Stimulated activated CD4-positive, alpha-beta T cell treated with anti-CD3 and anti-CD28 coated beads, Interleukin-2, amount 100 ng/mL, for 48 hours (primary cell): ENCODE measurements at regions not wholly inside any gene's neighbourhood (a gene's known extent, or its start where the extent isn't known, plus 50 kb on each side); places are given as distances from the start of the nearest gene placed in this dataset.

Experiments
- DNase-seq, 2 donors: peaks; one replicate each; pipeline ENCODE4 v3.0.0-alpha.2; 2020

- DNase-seq, result no peak
These were observed 261.2 kb downstream of the BMP7 start for GRCh38 chr20:57004951-57005933.

DNA sequence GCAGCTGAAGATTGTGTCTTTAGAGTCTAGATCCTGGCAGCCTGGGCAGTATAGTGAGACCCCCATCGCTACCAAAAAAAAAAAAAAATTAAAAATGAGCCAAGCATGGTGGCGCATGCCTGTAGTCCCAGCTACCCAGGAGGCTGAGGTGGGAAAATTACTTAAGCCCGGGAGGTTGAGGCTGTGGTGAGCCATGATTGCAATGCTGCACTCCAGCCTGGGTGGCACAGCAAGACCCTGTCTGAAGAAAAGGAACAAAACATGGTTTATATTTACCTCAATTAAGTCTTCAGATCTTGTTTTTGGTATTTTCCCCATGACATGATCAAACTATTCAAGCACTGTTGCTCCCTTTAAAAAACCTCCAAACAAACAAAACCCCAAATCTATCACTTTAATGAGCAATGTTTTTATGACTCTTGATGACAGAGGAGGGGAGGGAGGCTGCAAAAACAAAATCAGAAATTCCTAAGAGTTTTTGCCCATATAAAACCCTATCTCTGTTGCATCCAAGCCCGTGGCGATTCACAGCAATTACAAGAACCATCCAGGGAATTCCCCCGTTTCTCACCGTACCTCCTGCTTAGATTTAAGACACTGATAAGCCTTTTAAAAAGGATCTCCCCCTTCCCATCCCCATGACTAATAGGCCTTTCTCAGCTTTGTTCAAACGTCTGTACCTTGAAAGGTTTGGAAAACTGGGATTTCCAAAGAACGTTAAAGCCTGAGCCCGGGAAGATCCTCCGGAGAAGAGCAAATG, 259.9 kb downstream of the BMP7 start:
- no peak for DNase-seq

- DNase-seq, result no peak
These were observed 259.3 kb downstream of the BMP7 start for GRCh38 chr20:57007171-57007540.

DNA sequence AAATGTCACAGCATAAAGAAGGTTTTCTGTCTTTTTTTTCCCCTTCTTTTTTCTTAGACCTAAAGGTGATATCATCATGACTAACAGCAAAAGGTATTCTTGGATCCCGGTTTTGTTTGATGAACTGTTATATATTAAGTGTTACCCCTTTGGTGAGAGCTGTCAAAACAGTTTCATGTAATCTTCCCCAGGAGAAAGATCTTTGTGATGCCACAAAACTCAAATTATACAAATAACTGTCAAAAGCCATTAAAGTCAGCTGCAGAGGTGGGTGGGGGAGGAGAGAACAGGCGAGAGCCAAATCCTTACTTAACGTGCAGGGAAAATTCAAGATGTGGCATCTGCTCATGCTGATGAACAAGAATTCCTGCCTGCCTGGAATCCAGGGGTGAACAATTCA, 258.2 kb downstream of the BMP7 start:
- DNase-seq, result no peak

DNA sequence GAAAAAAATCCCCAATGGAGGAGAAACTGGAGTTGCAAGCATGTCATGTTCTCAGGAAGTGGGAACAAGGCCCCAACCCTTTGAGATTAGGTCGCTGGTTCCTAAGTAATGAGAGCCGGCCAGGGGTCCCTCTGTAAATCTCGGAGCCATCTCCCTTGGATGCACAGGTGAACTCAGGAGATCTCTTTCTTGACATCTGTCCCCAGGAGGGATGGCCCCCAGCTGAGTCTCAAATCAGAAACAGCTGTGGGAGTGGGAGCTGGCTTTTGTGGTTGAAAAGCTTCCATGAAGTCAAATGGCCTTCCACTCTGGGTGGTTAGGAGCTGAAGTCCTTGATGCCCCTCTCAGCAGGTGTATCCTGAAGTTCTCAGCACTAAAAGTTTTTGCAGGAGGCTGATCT, 257.1 kb downstream of the BMP7 start:
- DNase-seq, result no peak

- DNase-seq, result no peak
These were observed 256.7 kb downstream of the BMP7 start for GRCh38 chr20:57009775-57010174.

DNA sequence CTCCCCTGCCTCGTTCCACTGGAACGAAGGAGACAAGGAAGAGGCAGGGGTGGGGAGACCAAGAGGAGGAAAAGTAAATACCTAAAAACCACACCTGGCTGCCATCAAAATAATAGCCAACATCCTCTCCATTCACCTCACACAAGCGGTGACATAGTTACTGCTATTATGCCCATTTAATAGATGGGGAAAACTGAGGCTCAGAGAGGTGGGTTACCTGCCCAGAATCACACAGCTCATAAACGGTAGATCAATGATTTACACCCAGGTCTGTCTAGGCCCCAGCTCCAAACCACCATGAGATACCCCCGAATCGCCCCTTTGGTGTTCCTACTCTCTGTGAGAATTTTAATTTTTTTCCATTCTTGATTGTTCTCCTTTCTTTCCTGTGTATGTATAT, 253.8 kb downstream of the BMP7 start:
- DNase-seq, result no peak

DNA sequence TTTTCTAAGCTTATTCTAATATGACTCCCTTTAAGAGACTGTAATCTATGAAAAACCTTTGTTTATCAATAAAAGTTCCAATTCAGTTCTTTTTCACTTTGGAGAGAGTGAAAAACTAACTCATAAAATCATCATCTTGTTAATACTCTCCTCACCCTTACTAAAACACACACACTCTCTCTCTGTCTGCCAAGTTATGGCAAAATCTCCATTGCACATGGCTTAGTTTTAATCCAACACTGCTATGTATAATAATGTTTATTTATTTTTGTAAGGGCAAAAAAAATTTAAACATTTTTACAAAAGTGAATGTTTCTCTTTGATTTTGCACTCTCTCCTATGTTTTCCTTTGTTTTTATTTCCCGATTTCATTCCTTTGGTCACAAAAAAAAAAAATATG, 253.2 kb downstream of the BMP7 start:
- no peak for DNase-seq

- no peak for DNase-seq
These were observed 252.7 kb downstream of the BMP7 start for GRCh38 chr20:57013741-57014140.

GRCh38 chr20:57020364-57020763, 246.1 kb downstream of the BMP7 start:
- DNase-seq, result no peak

DNA sequence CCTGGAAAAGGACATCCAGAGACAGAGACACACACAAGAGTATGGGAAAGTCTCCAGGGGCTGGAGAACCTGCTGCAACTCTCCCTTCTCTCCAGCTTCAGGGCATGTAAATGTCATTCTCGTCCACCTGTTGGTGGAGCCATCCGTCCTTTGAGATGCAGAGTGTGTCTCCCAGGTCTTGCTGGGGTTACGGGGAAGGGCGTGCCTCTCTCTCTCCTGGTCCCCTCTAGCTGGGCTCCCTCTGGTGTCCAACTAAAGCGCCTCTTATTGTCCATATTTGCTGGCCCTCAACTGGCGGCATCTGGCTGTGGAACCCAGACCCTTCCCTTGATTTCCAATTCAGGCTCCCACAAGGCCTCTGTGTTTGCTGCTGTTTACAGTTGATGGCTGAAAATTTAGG, 244.1 kb downstream of the BMP7 start:
- no peak for DNase-seq

- DNase-seq, result no peak
These were observed 243.4 kb downstream of the BMP7 start for GRCh38 chr20:57023007-57023406.

DNA sequence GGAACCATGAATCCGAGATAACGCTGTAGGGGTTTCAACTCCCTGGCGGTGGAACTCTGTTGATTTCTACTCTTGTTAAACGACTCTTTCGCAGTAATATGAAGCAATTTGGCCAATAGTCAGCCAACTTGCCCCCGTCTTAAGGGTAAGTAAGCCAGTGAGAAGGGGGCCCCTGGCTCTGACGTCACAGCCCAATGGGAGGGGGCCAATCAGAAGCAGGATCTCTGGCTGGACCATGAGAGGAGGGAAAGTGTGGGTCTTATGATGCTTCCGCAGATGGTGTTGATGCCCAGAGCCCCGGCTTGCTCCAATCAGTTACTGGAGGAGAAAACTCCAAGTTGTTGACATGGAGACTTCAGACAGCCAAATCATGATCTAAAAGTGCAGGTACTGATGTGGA, 242.4 kb downstream of the BMP7 start:
- no peak for DNase-seq

- no peak for DNase-seq
These were observed 241.6 kb downstream of the BMP7 start for GRCh38 chr20:57024849-57025248.

DNA sequence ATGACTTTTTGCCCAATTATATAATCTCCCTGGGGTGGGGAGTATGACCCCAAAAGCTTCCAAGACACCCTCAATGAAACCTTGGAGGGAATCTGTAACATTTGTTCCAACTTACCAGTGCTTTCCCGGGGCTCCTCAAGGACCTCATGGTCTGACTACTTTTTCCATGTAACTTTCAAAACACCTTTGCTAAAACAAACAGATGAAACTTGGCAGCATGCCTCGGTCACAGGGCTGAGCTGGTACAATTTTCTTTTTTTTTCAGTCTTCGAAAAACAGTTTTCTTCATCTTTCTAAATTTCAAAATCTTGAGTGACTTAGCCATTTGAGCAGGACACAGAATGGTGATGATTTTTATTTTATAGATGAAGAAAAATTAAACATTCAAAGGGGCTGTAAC, 241.2 kb downstream of the BMP7 start:
- DNase-seq, result no peak

GRCh38 chr20:57025666-57026224, 240.7 kb downstream of the BMP7 start:
- no peak for DNase-seq

DNA sequence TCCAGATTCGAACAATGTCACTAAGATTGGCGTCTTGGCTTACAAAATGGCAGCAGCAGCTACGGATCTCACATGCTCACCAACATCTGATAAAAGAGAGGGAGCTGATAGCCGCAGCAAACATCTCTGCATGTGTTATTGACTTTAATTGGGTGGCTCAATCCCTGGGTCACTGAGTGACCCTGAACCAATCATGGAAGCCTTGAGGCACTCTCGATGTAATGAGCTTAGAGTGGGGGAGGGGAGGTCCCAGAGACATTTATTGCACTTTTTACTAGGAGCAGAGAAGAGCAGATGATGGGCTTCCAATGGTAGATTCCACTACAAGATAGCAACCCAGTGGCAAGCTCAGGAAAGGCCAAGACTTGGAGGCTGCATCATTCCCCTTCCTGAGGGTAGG, 238.7 kb downstream of the BMP7 start:
- DNase-seq, result no peak

DNA sequence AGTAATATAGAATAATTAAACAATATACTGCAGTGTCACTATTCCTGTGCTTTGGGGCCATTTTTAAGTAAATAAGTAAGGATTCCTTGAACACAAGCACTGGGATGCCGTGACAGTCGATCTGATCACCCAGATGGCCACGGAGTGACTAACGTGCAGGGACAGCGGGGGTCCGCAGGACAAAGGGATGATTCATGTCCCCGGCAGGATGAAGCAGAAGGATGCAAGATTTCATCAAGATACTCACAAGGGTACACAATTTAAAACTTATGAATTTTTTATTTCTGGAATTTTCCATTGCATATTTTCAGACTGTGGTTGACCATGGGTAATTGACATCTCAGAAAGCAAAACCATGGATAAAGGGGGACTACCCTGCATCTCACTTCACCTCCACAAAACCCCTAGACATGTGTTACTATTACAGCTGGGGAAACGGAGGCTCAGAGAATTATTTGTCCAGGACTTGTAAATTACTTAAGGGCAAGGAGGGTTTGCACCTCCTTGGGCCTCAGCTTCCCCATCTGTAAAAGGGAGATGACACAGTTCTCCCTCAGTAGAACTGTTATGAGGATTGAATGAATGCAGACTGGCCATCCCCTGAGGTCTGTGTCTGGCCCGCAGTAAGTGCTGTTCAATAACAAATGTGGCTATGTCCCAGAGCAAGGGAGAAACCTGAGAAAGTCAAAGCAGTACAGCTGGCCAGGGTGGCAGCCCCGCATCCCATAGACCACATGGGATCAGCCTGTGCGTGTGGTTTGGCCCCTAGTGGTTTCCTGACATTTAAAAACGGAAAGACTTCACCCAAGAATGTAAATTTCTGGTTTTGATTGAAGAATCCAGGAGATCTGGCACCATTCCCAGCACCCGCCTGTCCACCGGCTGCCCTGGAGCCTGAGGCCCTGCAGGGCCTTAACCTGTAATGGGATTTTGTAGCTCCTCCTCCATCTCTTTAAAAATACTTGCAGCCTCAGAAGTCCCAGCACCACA, 235.5 kb downstream of the BMP7 start:
- DNase-seq, result no peak

- DNase-seq, result no peak
These were observed 234.5 kb downstream of the BMP7 start for GRCh38 chr20:57031867-57032355.

GRCh38 chr20:57032847-57033246, 233.6 kb downstream of the BMP7 start:
- DNase-seq, result no peak

DNA sequence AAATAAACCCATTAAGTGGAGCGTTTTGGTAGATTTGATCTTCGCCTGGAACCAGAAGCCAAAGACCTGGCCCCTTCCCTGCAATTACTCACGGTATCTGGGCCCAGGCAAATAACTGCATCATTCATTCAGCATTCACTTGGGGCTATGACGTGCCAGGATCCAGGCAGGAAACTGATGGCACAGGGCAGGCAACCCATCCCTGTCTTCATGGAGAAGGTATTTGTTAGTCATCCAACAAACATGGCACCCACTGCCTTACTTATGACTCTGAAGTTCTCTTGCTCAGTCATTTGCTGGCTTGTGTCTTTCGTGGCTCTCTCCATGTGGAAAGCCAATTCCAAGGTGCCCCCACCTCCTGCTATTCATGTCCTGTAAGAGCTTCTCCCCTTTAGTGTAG, 232.4 kb downstream of the BMP7 start:
- DNase-seq, result no peak

DNA sequence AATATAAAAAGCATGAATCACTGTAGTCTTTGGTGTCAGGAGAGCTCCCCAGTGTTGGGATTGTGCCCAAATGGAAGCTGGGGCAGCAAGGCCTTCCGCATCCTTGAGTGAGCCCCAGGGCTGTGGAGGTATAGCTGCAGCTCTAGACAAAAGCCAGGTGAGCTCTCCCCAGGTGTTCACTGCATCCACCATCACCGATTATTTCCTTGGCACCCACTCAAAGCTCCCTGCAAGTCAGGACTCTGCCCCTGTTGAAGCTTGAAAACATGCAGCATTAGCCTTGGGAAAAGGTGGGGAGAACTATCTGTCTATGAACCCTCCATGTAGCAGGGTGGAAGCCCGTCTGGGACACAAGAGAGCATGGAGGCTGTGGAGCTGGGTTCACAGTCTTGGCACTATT, 228.8 kb downstream of the BMP7 start:
- no peak for DNase-seq
